ENCODE measurements at regions not wholly inside any gene's neighbourhood (a gene's known extent, or its start where the extent isn't known, plus 50 kb on each side); places are given as distances from the start of the nearest gene placed in this dataset.

DNA sequence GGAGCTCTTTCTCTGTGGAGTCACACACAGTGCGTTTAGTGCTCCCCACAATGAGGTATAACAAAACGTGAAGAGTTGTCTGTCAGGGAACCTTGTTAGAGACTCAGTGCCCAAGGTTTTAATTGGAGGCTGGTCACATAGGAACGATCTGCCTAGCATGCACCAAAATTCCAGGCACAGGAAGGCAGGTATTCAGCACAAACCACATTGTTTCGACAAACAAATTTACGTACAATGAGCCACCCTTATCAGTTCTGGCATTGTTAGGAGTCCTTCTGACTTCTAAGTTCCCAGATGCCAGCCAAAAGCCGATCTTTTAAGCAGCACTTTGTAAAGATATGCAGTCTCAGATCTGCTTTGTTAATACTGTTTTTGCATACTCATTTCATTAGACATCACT, 414.2 kb upstream of the MTPN start:
- dilution Hi-C loops (cut with HindIII; ENCODE audit: low sequenced_read_pairs, unreplicated experiment): no loop called here
- Histone ChIP-seq H3K36me3 (ENCODE audit: control insufficient read depth, insufficient read depth, low read length) (no peaks in the 10 kb centered on the region), H3K4me2 (ENCODE audit: low read depth, low read length) (no peak overlapping the region), H2BK15ac (ENCODE audit: low read depth, low read length) (no peak overlapping the region), H2BK20ac (ENCODE audit: low read depth, low read length) (no peak overlapping the region), H3K4ac (ENCODE audit: low read depth, low read length) (no peak overlapping the region), H3K4me3 (ENCODE audit: insufficient read depth, low read depth, low read length) (no peak overlapping the region), H4K20me1 (ENCODE audit: insufficient read depth, low read length) (no peaks in the 10 kb centered on the region), H3K9me3 (ENCODE audit: control insufficient read depth, insufficient read depth, low read length) (no peaks in the 10 kb centered on the region), H3K9ac (ENCODE audit: low read depth, low read length) (no peak overlapping the region), H3K9me1 (ENCODE audit: insufficient read depth, low read length) (no peaks in the 10 kb centered on the region), H2BK5ac (ENCODE audit: low read depth, low read length, poor library complexity, severe bottlenecking) (no peak overlapping the region), H3K27ac (ENCODE audit: insufficient read depth, low read length) (no peak overlapping the region), H2BK120ac (ENCODE audit: low read depth, low read length) (no peak overlapping the region), H4K5ac (ENCODE audit: low read depth, low read length) (no peak overlapping the region), H3K14ac (replicated peaks; ENCODE audit: low read depth, low read length) (no peak overlapping the region), H3K27me3 (ENCODE audit: control insufficient read depth, insufficient read depth, low read length) (no peaks in the 10 kb centered on the region), H2AFZ (replicated peaks; ENCODE audit: low read length, poor library complexity) (no peak overlapping the region), H4K8ac (ENCODE audit: low read depth in 2 of 2, low read length in 2 of 2) (no peak overlapping the region), H3K18ac (ENCODE audit: low read depth, low read length) (no peak overlapping the region), H2AK9ac (replicated peaks; ENCODE audit: low read depth, low read length, poor library complexity) (no peak overlapping the region), H3K23ac (ENCODE audit: low read depth, low read length) (no peak overlapping the region), H3K56ac (ENCODE audit: extremely low read depth, insufficient read depth, low read length) (no peak overlapping the region), H2AK5ac (ENCODE audit: low read depth, low read length) (no peak overlapping the region), H3K4me1 (ENCODE audit: control insufficient read depth, insufficient read depth, low read length) (no peaks in the 10 kb centered on the region), H4K91ac (ENCODE audit: insufficient read depth, low read depth, low read length) (no peak overlapping the region), H3K79me1 (ENCODE audit: low read depth in 1 of 2, low read length in 2 of 2) (no peaks in the 10 kb centered on the region)
- ChIA-PET POLR2A (ENCODE audit: unreplicated experiment) (no interaction called here), CTCF (interaction anchor here (0.7 to 1.1 kb wide), 2 partner anchors 14 to 15 kb away, joined by 3 read pairs; no protein-coding TSS in a partner anchor)
- in situ Hi-C loops (cut with MboI; ENCODE audit: low sequenced_read_pairs): no loop called here
- ATAC-seq (ENCODE audit: low read depth) (no peak), DNase-seq (no peak)
- intact Hi-C loops (cut with micrococcal nuclease): no loop called here
- WGBS, 2 experiments (ENCODE audit: extremely low coverage in 2 of 2, insufficient read length in 1 of 2): 60% methylated on average over 1 of the region's 6 CpGs; no CpG with 5 or more reads in 1 of the 2 experiments
- BruUV-seq (replicated peaks): no TSS peak
- TF ChIP-seq RFX5 (IDR thresholded peaks at IDR 0.05; ENCODE audit: low read depth, low read length) (no peak), CEBPB (IDR thresholded peaks at IDR 0.05; ENCODE audit: low read depth, low read length) (no peak), MAZ (IDR thresholded peaks at IDR 0.05; ENCODE audit: borderline replicate concordance, low read depth, low read length) (no peak), SMC3 (IDR thresholded peaks at IDR 0.05; ENCODE audit: low read depth, low read length) (no peak), MAFK (IDR thresholded peaks at IDR 0.05; ENCODE audit: low read depth, low read length) (no peak), RCOR1 (IDR thresholded peaks at IDR 0.05; ENCODE audit: insufficient replicate concordance, low read length) (no peak), FOS (IDR thresholded peaks at IDR 0.05; ENCODE audit: low read depth, low read length) (no peak), BHLHE40 (IDR thresholded peaks at IDR 0.05; ENCODE audit: low read depth, low read length) (no peak)
- TF ChIP-seq, protein P1, sequence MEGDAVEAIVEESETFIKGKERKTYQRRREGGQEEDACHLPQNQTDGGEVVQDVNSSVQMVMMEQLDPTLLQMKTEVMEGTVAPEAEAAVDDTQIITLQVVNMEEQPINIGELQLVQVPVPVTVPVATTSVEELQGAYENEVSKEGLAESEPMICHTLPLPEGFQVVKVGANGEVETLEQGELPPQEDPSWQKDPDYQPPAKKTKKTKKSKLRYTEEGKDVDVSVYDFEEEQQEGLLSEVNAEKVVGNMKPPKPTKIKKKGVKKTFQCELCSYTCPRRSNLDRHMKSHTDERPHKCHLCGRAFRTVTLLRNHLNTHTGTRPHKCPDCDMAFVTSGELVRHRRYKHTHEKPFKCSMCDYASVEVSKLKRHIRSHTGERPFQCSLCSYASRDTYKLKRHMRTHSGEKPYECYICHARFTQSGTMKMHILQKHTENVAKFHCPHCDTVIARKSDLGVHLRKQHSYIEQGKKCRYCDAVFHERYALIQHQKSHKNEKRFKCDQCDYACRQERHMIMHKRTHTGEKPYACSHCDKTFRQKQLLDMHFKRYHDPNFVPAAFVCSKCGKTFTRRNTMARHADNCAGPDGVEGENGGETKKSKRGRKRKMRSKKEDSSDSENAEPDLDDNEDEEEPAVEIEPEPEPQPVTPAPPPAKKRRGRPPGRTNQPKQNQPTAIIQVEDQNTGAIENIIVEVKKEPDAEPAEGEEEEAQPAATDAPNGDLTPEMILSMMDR (conservative IDR thresholded peaks at IDR 0.05; ENCODE audit: low read depth, low read length): no peak
- TF ChIP-seq, protein P2, sequence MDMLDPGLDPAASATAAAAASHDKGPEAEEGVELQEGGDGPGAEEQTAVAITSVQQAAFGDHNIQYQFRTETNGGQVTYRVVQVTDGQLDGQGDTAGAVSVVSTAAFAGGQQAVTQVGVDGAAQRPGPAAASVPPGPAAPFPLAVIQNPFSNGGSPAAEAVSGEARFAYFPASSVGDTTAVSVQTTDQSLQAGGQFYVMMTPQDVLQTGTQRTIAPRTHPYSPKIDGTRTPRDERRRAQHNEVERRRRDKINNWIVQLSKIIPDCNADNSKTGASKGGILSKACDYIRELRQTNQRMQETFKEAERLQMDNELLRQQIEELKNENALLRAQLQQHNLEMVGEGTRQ (IDR thresholded peaks at IDR 0.05; ENCODE audit: low read depth, low read length): no peak
